ENCODE measurements at regions not wholly inside any gene's neighbourhood (a gene's known extent, or its start where the extent isn't known, plus 50 kb on each side); places are given as distances from the start of the nearest gene placed in this dataset.

GRCh38 chr13:103436057-103436654 lies 369.9 kb upstream of the SLC10A2 start:
- ATAC-seq (ENCODE audit: insufficient read depth, low read depth): no peak
- no peak for DNase-seq
- H2AFZ ChIP-seq (ENCODE audit: low read depth, low read length): no peak overlapping the region
- no peak overlapping the region for H3K4me3 ChIP-seq (ENCODE audit: low read depth in 1 of 2, low read length in 2 of 2)
- H3K4me1 ChIP-seq (ENCODE audit: insufficient read depth, low read length): no peaks in the 10 kb centered on the region
- H3K27ac ChIP-seq (ENCODE audit: low read length): no peak overlapping the region
- H3K4me2 ChIP-seq (ENCODE audit: insufficient read depth, low read length): no peak overlapping the region
- H4K20me1 ChIP-seq (ENCODE audit: insufficient read depth, low read length): no peaks in the 10 kb centered on the region
- no peak overlapping the region for H3K9ac ChIP-seq (ENCODE audit: low read depth, low read length)
- TF ChIP-seq EZH2 (IDR thresholded peaks at IDR 0.05; ENCODE audit: borderline replicate concordance, low read depth, low read length, severe bottlenecking) (no peak), CTCF (IDR thresholded peaks at IDR 0.05; ENCODE audit: borderline replicate concordance, extremely low read depth, low read length, poor library complexity, severe bottlenecking) (no peak)
- no peaks in the 10 kb centered on the region for H3K36me3 ChIP-seq (ENCODE audit: insufficient read depth, low read length)
- H3K79me2 ChIP-seq (ENCODE audit: insufficient read depth, low read length): no peaks in the 10 kb centered on the region
- no peaks in the 10 kb centered on the region for H3K27me3 ChIP-seq (ENCODE audit: insufficient read depth, low read length, poor library complexity)
- H3K9me3 ChIP-seq (ENCODE audit: insufficient read depth, low read length, severe bottlenecking): no peaks in the 10 kb centered on the region

- H3K9me3 ChIP-seq (ENCODE audit: insufficient read depth, low read length, severe bottlenecking): no peaks in the 10 kb centered on the region
Measured at GRCh38 chr13:103431856-103432255, 365.6 kb upstream of the SLC10A2 start.

GRCh38 chr13:103430368-103430767 lies 364.2 kb upstream of the SLC10A2 start:
- no peaks in the 10 kb centered on the region for H3K4me1 ChIP-seq (ENCODE audit: insufficient read depth, low read length)
- no peak overlapping the region for H3K4me3 ChIP-seq (ENCODE audit: low read depth in 1 of 2, low read length in 2 of 2)
- DNase-seq (no peak), ATAC-seq (ENCODE audit: insufficient read depth, low read depth) (no peak)
- H3K4me2 ChIP-seq (ENCODE audit: insufficient read depth, low read length): no peak overlapping the region
- H3K36me3 ChIP-seq (ENCODE audit: insufficient read depth, low read length): no peaks in the 10 kb centered on the region
- no peak overlapping the region for H3K27ac ChIP-seq (ENCODE audit: low read length)
- H3K79me2 ChIP-seq (ENCODE audit: insufficient read depth, low read length): no peaks in the 10 kb centered on the region
- H3K9ac ChIP-seq (ENCODE audit: low read depth, low read length): no peak overlapping the region
- no peaks in the 10 kb centered on the region for H3K27me3 ChIP-seq (ENCODE audit: insufficient read depth, low read length, poor library complexity)
- TF ChIP-seq EZH2 (IDR thresholded peaks at IDR 0.05; ENCODE audit: borderline replicate concordance, low read depth, low read length, severe bottlenecking) (no peak), CTCF (IDR thresholded peaks at IDR 0.05; ENCODE audit: borderline replicate concordance, extremely low read depth, low read length, poor library complexity, severe bottlenecking) (no peak)
- no peaks in the 10 kb centered on the region for H3K9me3 ChIP-seq (ENCODE audit: insufficient read depth, low read length, severe bottlenecking)
- no peak overlapping the region for H2AFZ ChIP-seq (ENCODE audit: low read depth, low read length)
- no peaks in the 10 kb centered on the region for H4K20me1 ChIP-seq (ENCODE audit: insufficient read depth, low read length)

More at GRCh38 chr13:103431856-103432255, 365.6 kb upstream of the SLC10A2 start:
- Histone ChIP-seq H4K20me1 (ENCODE audit: insufficient read depth, low read length) (no peaks in the 10 kb centered on the region), H3K36me3 (ENCODE audit: insufficient read depth, low read length) (no peaks in the 10 kb centered on the region), H3K4me1 (ENCODE audit: insufficient read depth, low read length) (no peaks in the 10 kb centered on the region), H3K4me2 (ENCODE audit: insufficient read depth, low read length) (no peak overlapping the region), H2AFZ (ENCODE audit: low read depth, low read length) (no peak overlapping the region), H3K27me3 (ENCODE audit: insufficient read depth, low read length, poor library complexity) (no peaks in the 10 kb centered on the region), H3K27ac (ENCODE audit: low read length) (no peak overlapping the region), H3K4me3 (ENCODE audit: low read depth in 1 of 2, low read length in 2 of 2) (no peak overlapping the region), H3K79me2 (ENCODE audit: insufficient read depth, low read length) (no peaks in the 10 kb centered on the region), H3K9ac (ENCODE audit: low read depth, low read length) (no peak overlapping the region)
- ATAC-seq (ENCODE audit: insufficient read depth, low read depth) (no peak), DNase-seq (no peak)
- no peak for TF ChIP-seq CTCF (IDR thresholded peaks at IDR 0.05; ENCODE audit: borderline replicate concordance, extremely low read depth, low read length, poor library complexity, severe bottlenecking)
- no peak for TF ChIP-seq EZH2 (IDR thresholded peaks at IDR 0.05; ENCODE audit: borderline replicate concordance, low read depth, low read length, severe bottlenecking)
